Type B pancreatic cell (in vitro differentiated cells): ENCODE measurements at regions not wholly inside any gene's neighbourhood (a gene's known extent, or its start where the extent isn't known, plus 50 kb on each side); places are given as distances from the start of the nearest gene placed in this dataset.
A peak's percentile ranks its signal among the peaks of the same experiment; 100 is the strongest.

ENCODE experiments used
- DNase-seq: peaks from one replicate; pipeline ENCODE4 v3.0.0; 2021; ENCODE audit warnings: mixed read lengths; ENCODE audit not compliant: unreplicated experiment; ENCODE audit errors: extremely low spot score
- H3K27ac Mint-ChIP-seq: 2 replicates; pipeline ENCODE4 v1.8.0; 2021; ENCODE audit warnings: mild to moderate bottlenecking, mixed read lengths
- H3K27me3 Mint-ChIP-seq: 2 replicates; pipeline ENCODE4 v1.8.0; 2021; ENCODE audit warnings: mixed read lengths
- H3K36me3 Mint-ChIP-seq: 2 replicates; pipeline ENCODE4 v1.8.0; 2021; ENCODE audit warnings: mixed read lengths
- H3K4me1 Mint-ChIP-seq: one replicate; pipeline ENCODE4 v1.8.0; 2021; ENCODE audit warnings: mixed read lengths; ENCODE audit not compliant: unreplicated experiment
- H3K4me3 Mint-ChIP-seq: 2 replicates; pipeline ENCODE4 v1.8.0; 2021; ENCODE audit warnings: mild to moderate bottlenecking, mixed read lengths
- H3K9me3 Mint-ChIP-seq: 2 replicates; pipeline ENCODE4 v1.8.0; 2021; ENCODE audit warnings: mixed read lengths
- TF ChIP-seq, protein P1 (sequence below): fragments of 200-600 bp; sonication (generic); conservative IDR thresholded peaks from 2 replicates; pipeline ENCODE4 v1.5.0; 2021; ENCODE audit warnings: antibody characterized with exemption, mild to moderate bottlenecking

GRCh38 chr2:129490641-129491040 lies 488.8 kb upstream of the RAB6C start:
- H3K4me1 Mint-ChIP-seq, result peaks cover 8% of the 10 kb centered on the region
- DNase-seq, result no peak
- peaks cover 6% of the 10 kb centered on the region for H3K27me3 Mint-ChIP-seq
- no peaks in the 10 kb centered on the region for H3K9me3 Mint-ChIP-seq
- H3K27ac Mint-ChIP-seq, result peak overlapping the region; percentile 2
- TF ChIP-seq, protein P1, sequence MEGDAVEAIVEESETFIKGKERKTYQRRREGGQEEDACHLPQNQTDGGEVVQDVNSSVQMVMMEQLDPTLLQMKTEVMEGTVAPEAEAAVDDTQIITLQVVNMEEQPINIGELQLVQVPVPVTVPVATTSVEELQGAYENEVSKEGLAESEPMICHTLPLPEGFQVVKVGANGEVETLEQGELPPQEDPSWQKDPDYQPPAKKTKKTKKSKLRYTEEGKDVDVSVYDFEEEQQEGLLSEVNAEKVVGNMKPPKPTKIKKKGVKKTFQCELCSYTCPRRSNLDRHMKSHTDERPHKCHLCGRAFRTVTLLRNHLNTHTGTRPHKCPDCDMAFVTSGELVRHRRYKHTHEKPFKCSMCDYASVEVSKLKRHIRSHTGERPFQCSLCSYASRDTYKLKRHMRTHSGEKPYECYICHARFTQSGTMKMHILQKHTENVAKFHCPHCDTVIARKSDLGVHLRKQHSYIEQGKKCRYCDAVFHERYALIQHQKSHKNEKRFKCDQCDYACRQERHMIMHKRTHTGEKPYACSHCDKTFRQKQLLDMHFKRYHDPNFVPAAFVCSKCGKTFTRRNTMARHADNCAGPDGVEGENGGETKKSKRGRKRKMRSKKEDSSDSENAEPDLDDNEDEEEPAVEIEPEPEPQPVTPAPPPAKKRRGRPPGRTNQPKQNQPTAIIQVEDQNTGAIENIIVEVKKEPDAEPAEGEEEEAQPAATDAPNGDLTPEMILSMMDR, result no peak
- H3K4me3 Mint-ChIP-seq, result no peak overlapping the region
- no peaks in the 10 kb centered on the region for H3K36me3 Mint-ChIP-seq

GRCh38 chr2:129491308-129491707 lies 488.2 kb upstream of the RAB6C start:
- no peak overlapping the region for H3K4me3 Mint-ChIP-seq
- peak overlapping the region; percentile 2 for H3K27ac Mint-ChIP-seq
- no peaks in the 10 kb centered on the region for H3K9me3 Mint-ChIP-seq
- no peaks in the 10 kb centered on the region for H3K36me3 Mint-ChIP-seq
- peaks cover 8% of the 10 kb centered on the region for H3K4me1 Mint-ChIP-seq
- no peak for DNase-seq
- peaks cover 6% of the 10 kb centered on the region for H3K27me3 Mint-ChIP-seq
- TF ChIP-seq, protein P1, result no peak

DNA sequence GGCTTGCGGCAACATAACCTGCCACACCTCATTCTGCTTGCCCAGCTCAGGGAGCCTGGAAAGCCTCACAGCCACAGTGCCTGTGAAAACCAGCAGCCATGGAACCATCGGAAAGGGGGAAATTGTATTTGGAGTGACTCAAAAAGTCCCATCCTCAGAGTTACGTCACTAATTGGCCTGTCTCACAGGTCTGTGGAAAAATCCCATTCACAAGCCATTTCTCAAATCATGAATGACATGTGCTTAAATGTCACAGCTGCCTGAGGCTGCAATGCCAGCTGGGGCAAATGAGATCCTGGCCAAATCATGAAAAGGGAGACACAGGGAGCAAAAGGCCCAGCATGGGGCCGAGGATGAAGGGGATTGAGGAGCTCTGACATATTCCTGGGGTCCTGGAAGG lies 486.9 kb upstream of the RAB6C start:
- H3K9me3 Mint-ChIP-seq, result no peaks in the 10 kb centered on the region
- H3K36me3 Mint-ChIP-seq, result no peaks in the 10 kb centered on the region
- H3K27ac Mint-ChIP-seq, result no peak overlapping the region
- H3K27me3 Mint-ChIP-seq, result peaks cover 6% of the 10 kb centered on the region
- peaks cover 8% of the 10 kb centered on the region for H3K4me1 Mint-ChIP-seq
- no peak overlapping the region for H3K4me3 Mint-ChIP-seq
- DNase-seq, result no peak
- TF ChIP-seq, protein P1, result no peak

GRCh38 chr2:129499747-129500146 lies 479.7 kb upstream of the RAB6C start:
- no peaks in the 10 kb centered on the region for H3K36me3 Mint-ChIP-seq
- peaks cover 2% of the 10 kb centered on the region for H3K27me3 Mint-ChIP-seq
- H3K4me3 Mint-ChIP-seq, result no peak overlapping the region
- no peak overlapping the region for H3K27ac Mint-ChIP-seq
- DNase-seq, result no peak
- peaks cover 4% of the 10 kb centered on the region for H3K4me1 Mint-ChIP-seq
- H3K9me3 Mint-ChIP-seq, result no peaks in the 10 kb centered on the region
- TF ChIP-seq, protein P1, result no peak

GRCh38 chr2:129502781-129503180 lies 476.7 kb upstream of the RAB6C start:
- no peak overlapping the region for H3K4me3 Mint-ChIP-seq

More at GRCh38 chr2:129502781-129503180, 476.7 kb upstream of the RAB6C start:
- TF ChIP-seq, protein P1, result no peak
- Mint-ChIP-seq H3K4me1 (peaks cover 4% of the 10 kb centered on the region), H3K36me3 (no peaks in the 10 kb centered on the region), H3K9me3 (no peaks in the 10 kb centered on the region), H3K27ac (no peak overlapping the region), H3K27me3 (peaks cover 2% of the 10 kb centered on the region)
- DNase-seq, result no peak
